Keratinocyte (primary cell): ENCODE measurements at regions not wholly inside any gene's neighbourhood (a gene's known extent, or its start where the extent isn't known, plus 50 kb on each side); places are given as distances from the start of the nearest gene placed in this dataset.

ENCODE experiments used
- DNase-seq: peaks from one replicate; pipeline ENCODE4 v3.0.0-alpha.2; 2011; ENCODE audit warnings: low read depth, missing footprints, low spot score
- FAIRE-seq: peaks from 2 replicates; lab custom pipeline; 2011; peaks lifted over from hg19 to GRCh38; lab: Jason Lieb, UNC
- H2AFZ ChIP-seq: 2 replicates; pipeline ENCODE4 v1.6.0; 2012; ENCODE audit warnings: low read length, control low read depth, inconsistent platforms; ENCODE audit not compliant: control insufficient read depth
- H3K27ac ChIP-seq: 2 replicates; pipeline ENCODE4 v1.5.1; 2011; ENCODE audit warnings: low read length; ENCODE audit not compliant: control insufficient read depth, insufficient read depth
- H3K27me3 ChIP-seq: 3 replicates; pipeline ENCODE4 v1.6.0; 2011; ENCODE audit warnings: low read length; ENCODE audit not compliant: control insufficient read depth, insufficient read depth; ENCODE audit errors: extremely low read depth
- H3K36me3 ChIP-seq, 2 experiments: 2 replicates in 1 of 2; 3 replicates in 1 of 2; pipeline ENCODE4 v1.5.1; 2011; ENCODE audit warnings: low read length in 2 of 2, mild to moderate bottlenecking in 1 of 2; ENCODE audit not compliant: control insufficient read depth in 2 of 2, insufficient read depth in 2 of 2; ENCODE audit errors: extremely low read depth in 1 of 2
- H3K4me1 ChIP-seq: 3 replicates; pipeline ENCODE4 v1.5.1; 2011; ENCODE audit warnings: low read length; ENCODE audit not compliant: control insufficient read depth, insufficient read depth; ENCODE audit errors: extremely low read depth
- H3K4me2 ChIP-seq: 3 replicates; pipeline ENCODE4 v1.6.0; 2011; ENCODE audit warnings: low read depth, low read length; ENCODE audit not compliant: control insufficient read depth, insufficient read depth; ENCODE audit errors: extremely low read depth
- H3K4me3 ChIP-seq, 3 experiments: fragments of 200-600 bp in 1 of 3; sonication (generic) in 1 of 3; 2 replicates in 2 of 3; 3 replicates in 1 of 3; pipeline ENCODE4 v1.5.1; 2011 to 2016; ENCODE audit warnings: low read length in 3 of 3, mild to moderate bottlenecking in 3 of 3, control low read depth in 2 of 3, inconsistent platforms in 1 of 3, low read depth in 1 of 3, mixed read lengths in 1 of 3, mixed run types in 1 of 3, moderate library complexity in 1 of 3; ENCODE audit not compliant: control insufficient read depth in 2 of 3, insufficient read depth in 2 of 3; ENCODE audit errors: extremely low read depth in 1 of 3
- H3K79me2 ChIP-seq: 2 replicates; pipeline ENCODE4 v1.6.0; 2012; ENCODE audit warnings: low read length; ENCODE audit not compliant: control insufficient read depth, insufficient read depth
- H3K9ac ChIP-seq: 3 replicates; pipeline ENCODE4 v1.6.0; 2011; ENCODE audit warnings: low read length; ENCODE audit not compliant: control insufficient read depth, insufficient read depth; ENCODE audit errors: extremely low read depth
- H3K9me1 ChIP-seq: 3 replicates; pipeline ENCODE4 v1.6.0; 2011; ENCODE audit warnings: low read length; ENCODE audit not compliant: control insufficient read depth, insufficient read depth; ENCODE audit errors: extremely low read depth
- H3K9me3 ChIP-seq: 2 replicates; pipeline ENCODE4 v1.5.1; 2012; ENCODE audit warnings: low read depth, low read length; ENCODE audit not compliant: control insufficient read depth
- H4K20me1 ChIP-seq: 3 replicates; pipeline ENCODE4 v1.6.0; 2011; ENCODE audit warnings: low read length; ENCODE audit not compliant: control insufficient read depth, insufficient read depth; ENCODE audit errors: extremely low read depth
- CTCF ChIP-seq, 3 experiments: IDR thresholded peaks in 1 of 3; conservative IDR thresholded peaks in 1 of 3; optimal IDR thresholded peaks in 1 of 3; 2 replicates in 2 of 3; 3 replicates in 1 of 3; pipeline versions ENCODE3 to v1.5.1; 2011; ENCODE audit warnings: low read length in 3 of 3, mild to moderate bottlenecking in 3 of 3, moderate library complexity in 2 of 3, control low read depth in 1 of 3, inconsistent platforms in 1 of 3; ENCODE audit not compliant: insufficient read depth in 2 of 3; ENCODE audit errors: extremely low read depth in 1 of 3
- EZH2 ChIP-seq: IDR thresholded peaks from one replicate; pipeline ENCODE4 v1.6.1; 2012; ENCODE audit warnings: inconsistent platforms, mild to moderate bottlenecking, low read length, moderate library complexity
- dilution Hi-C: fragments of 300-500 bp; cut with MboI; formaldehyde crosslinking; loops from one replicate; pipeline ENCODE4 v1.7.0; 2020; ENCODE audit warnings: low sequenced_read_pairs; ENCODE audit not compliant: extremely low pct_ligation_motif_present

- H3K9me1 ChIP-seq = no peaks in the 10 kb centered on the region
- dilution Hi-C loops = no loop called here
- no peak overlapping the region for H3K4me2 ChIP-seq
- DNase-seq (no peak), FAIRE-seq (no peak)
- no peaks in the 10 kb centered on the region for H3K79me2 ChIP-seq
- H3K36me3 ChIP-seq = no peaks in the 10 kb centered on the region
- H4K20me1 ChIP-seq = no peaks in the 10 kb centered on the region
- no peaks in the 10 kb centered on the region for H3K4me1 ChIP-seq
- H2AFZ ChIP-seq = no peak overlapping the region
- no peak overlapping the region for H3K27ac ChIP-seq
- H3K27me3 ChIP-seq = no peaks in the 10 kb centered on the region
- no peak overlapping the region for H3K4me3 ChIP-seq
- no peak overlapping the region for H3K9ac ChIP-seq
- no peaks in the 10 kb centered on the region for H3K9me3 ChIP-seq
- TF ChIP-seq CTCF (optimal IDR thresholded peaks at IDR 0.05 in 1 of 3, IDR thresholded peaks at IDR 0.05 in 1 of 3, conservative IDR thresholded peaks at IDR 0.05 in 1 of 3; ENCODE audit: extremely low read depth in 1 of 3, insufficient read depth in 2 of 3, low read length in 3 of 3) (no peak), EZH2 (no peak)
Measured at GRCh38 chr4:100762738-100763137, 244.9 kb upstream of the EMCN start.

GRCh38 chr4:100754751-100755150 lies 236.9 kb upstream of the EMCN start:
- Histone ChIP-seq H3K4me3 (no peak overlapping the region), H3K4me2 (no peak overlapping the region), H3K9me1 (no peaks in the 10 kb centered on the region), H3K9ac (no peak overlapping the region), H4K20me1 (no peaks in the 10 kb centered on the region), H3K36me3 (no peaks in the 10 kb centered on the region), H3K27ac (no peak overlapping the region), H3K9me3 (no peaks in the 10 kb centered on the region), H3K27me3 (no peaks in the 10 kb centered on the region), H3K79me2 (no peaks in the 10 kb centered on the region), H3K4me1 (no peaks in the 10 kb centered on the region), H2AFZ (no peak overlapping the region)
- DNase-seq (no peak), FAIRE-seq (no peak)
- no peak for TF ChIP-seq EZH2
- TF ChIP-seq CTCF (optimal IDR thresholded peaks at IDR 0.05 in 1 of 3, IDR thresholded peaks at IDR 0.05 in 1 of 3, conservative IDR thresholded peaks at IDR 0.05 in 1 of 3; ENCODE audit: extremely low read depth in 1 of 3, insufficient read depth in 2 of 3, low read length in 3 of 3) = no peak
- dilution Hi-C loops = no loop called here
